Trophoblast cell (in vitro differentiated cells and primary cell): ENCODE measurements at regions not wholly inside any gene's neighbourhood (a gene's known extent, or its start where the extent isn't known, plus 50 kb on each side); places are given as distances from the start of the nearest gene placed in this dataset.

Experiments
- DNase-seq, 2 donors: peaks; one replicate each; pipeline ENCODE4 v3.0.0-alpha.2; 2016
- H2AFZ ChIP-seq: 2 replicates; pipeline ENCODE4 v1.6.1; 2013; ENCODE audit warnings: low read length, moderate library complexity, mild to moderate bottlenecking; ENCODE audit not compliant: insufficient read depth, poor library complexity
- H2AK5ac ChIP-seq: 2 replicates; pipeline ENCODE4 v1.6.1; 2013; ENCODE audit warnings: mild to moderate bottlenecking, low read length
- H2BK120ac ChIP-seq: 2 replicates; pipeline ENCODE4 v1.6.1; 2013; ENCODE audit warnings: low read length, mild to moderate bottlenecking, moderate library complexity; ENCODE audit not compliant: insufficient read depth, poor library complexity
- H2BK12ac ChIP-seq: 2 replicates; pipeline ENCODE4 v1.6.1; 2013; ENCODE audit warnings: mild to moderate bottlenecking, low read length, moderate library complexity
- H2BK5ac ChIP-seq: 2 replicates; pipeline ENCODE4 v1.6.1; 2013; ENCODE audit warnings: low read length, low read depth, moderate library complexity, mild to moderate bottlenecking; ENCODE audit not compliant: poor library complexity
- H3K14ac ChIP-seq: 2 replicates; pipeline ENCODE4 v1.6.1; 2013; ENCODE audit warnings: mild to moderate bottlenecking, low read length
- H3K18ac ChIP-seq: 2 replicates; pipeline ENCODE4 v1.6.1; 2013; ENCODE audit warnings: mild to moderate bottlenecking, low read length
- H3K23ac ChIP-seq: 2 replicates; pipeline ENCODE4 v1.6.1; 2013; ENCODE audit warnings: low read length
- H3K27ac ChIP-seq: 2 replicates; pipeline ENCODE4 v1.5.1; 2013; ENCODE audit warnings: low read depth, mild to moderate bottlenecking, inconsistent platforms, low read length, moderate library complexity
- H3K27me3 ChIP-seq: 2 replicates; pipeline ENCODE4 v1.6.1; 2013; ENCODE audit warnings: inconsistent platforms, mild to moderate bottlenecking, low read length, moderate library complexity; ENCODE audit not compliant: insufficient read depth
- H3K36me3 ChIP-seq, 2 experiments: 1 replicate in 1 of 2; 2 replicates in 1 of 2; pipeline ENCODE4 v1.6.1; 2013; ENCODE audit warnings: low read length in 2 of 2, mild to moderate bottlenecking in 2 of 2, moderate library complexity in 1 of 2; ENCODE audit not compliant: insufficient read depth in 2 of 2, control insufficient read depth in 1 of 2
- H3K4ac ChIP-seq: 2 replicates; pipeline ENCODE4 v1.6.1; 2013; ENCODE audit warnings: low read depth, mild to moderate bottlenecking, low read length, moderate library complexity
- H3K4me1 ChIP-seq, 2 experiments: 1 replicate in 1 of 2; 2 replicates in 1 of 2; pipeline ENCODE4 v1.6.1; 2013; ENCODE audit warnings: low read length in 2 of 2, mild to moderate bottlenecking in 2 of 2, moderate library complexity in 1 of 2; ENCODE audit not compliant: insufficient read depth in 2 of 2, control insufficient read depth in 1 of 2
- H3K4me2 ChIP-seq: 2 replicates; pipeline ENCODE4 v1.6.1; 2013; ENCODE audit warnings: inconsistent platforms, mild to moderate bottlenecking, low read length, moderate library complexity
- H3K4me3 ChIP-seq: 2 replicates; pipeline ENCODE4 v1.5.1; 2013; ENCODE audit warnings: mild to moderate bottlenecking, low read depth, low read length, inconsistent platforms
- H3K79me1 ChIP-seq: one replicate; pipeline ENCODE4 v1.6.1; 2013; ENCODE audit warnings: low read length
- H3K79me2 ChIP-seq: 2 replicates; pipeline ENCODE4 v1.6.1; 2013; ENCODE audit warnings: low read length, mild to moderate bottlenecking; ENCODE audit not compliant: control insufficient read depth, insufficient read depth, poor library complexity
- H3K9ac ChIP-seq: 2 replicates; pipeline ENCODE4 v1.6.1; 2013; ENCODE audit warnings: mild to moderate bottlenecking, low read length
- H3K9me3 ChIP-seq: 2 replicates; pipeline ENCODE4 v1.6.1; 2013; ENCODE audit warnings: low read depth, mild to moderate bottlenecking, control low read depth, inconsistent platforms, low read length; ENCODE audit not compliant: insufficient read depth
- H4K12ac ChIP-seq: 2 replicates; pipeline ENCODE4 v1.6.1; 2013; ENCODE audit warnings: low read depth, mild to moderate bottlenecking, low read length, moderate library complexity
- H4K8ac ChIP-seq: 2 replicates; pipeline ENCODE4 v1.6.1; 2013; ENCODE audit warnings: low read depth, mild to moderate bottlenecking, low read length, moderate library complexity
- H4K91ac ChIP-seq: one replicate; pipeline ENCODE4 v1.6.1; 2013; ENCODE audit warnings: low read depth, mild to moderate bottlenecking, low read length, moderate library complexity
- WGBS: extraction: QIAGEN DNeasy Blood & Tissue Kit; methylation state at CpG from one replicate; pipeline ENCODE4 v1.1.7; 2013; ENCODE audit warnings: missing lambda C conversion rate; ENCODE audit not compliant: insufficient read length, insufficient coverage; ENCODE audit errors: extremely low coverage; 5-methylcytosine and 5-hydroxymethylcytosine counted together

GRCh38 chr5:110812639-110813038 is 73.8 kb downstream of the SLC25A46 start:
- Histone ChIP-seq H3K79me1 (no peaks in the 10 kb centered on the region), H3K27ac (no peak overlapping the region), H2BK12ac (no peak overlapping the region), H2BK120ac (no peak overlapping the region), H4K8ac (no peak overlapping the region), H3K4me3 (no peak overlapping the region), H3K36me3 (no peaks in the 10 kb centered on the region), H3K4me2 (no peak overlapping the region), H3K9me3 (no peaks in the 10 kb centered on the region), H4K91ac (no peak overlapping the region), H3K14ac (no peak overlapping the region), H2AK5ac (no peak overlapping the region), H3K18ac (no peak overlapping the region), H3K4me1 (no peaks in the 10 kb centered on the region), H2AFZ (no peak overlapping the region), H3K4ac (no peak overlapping the region), H3K23ac (no peak overlapping the region), H4K12ac (no peak overlapping the region), H3K79me2 (no peaks in the 10 kb centered on the region), H3K9ac (no peak overlapping the region), H2BK5ac (no peak overlapping the region), H3K27me3 (no peaks in the 10 kb centered on the region)
- no peak for DNase-seq
- WGBS: no CpG with 5 or more reads among the region's 3 CpGs

- H3K14ac ChIP-seq: no peak overlapping the region
- peak in 1 of 2 donors; percentile 11 for DNase-seq
- H3K79me1 ChIP-seq: no peaks in the 10 kb centered on the region
- H4K12ac ChIP-seq: no peak overlapping the region
- no peak overlapping the region for H3K4me3 ChIP-seq
- no peak overlapping the region for H2BK5ac ChIP-seq
- WGBS: no CpG with 5 or more reads among the region's 1 CpG
- no peak overlapping the region for H2AFZ ChIP-seq
- H3K23ac ChIP-seq: no peak overlapping the region
- H3K4me2 ChIP-seq: no peak overlapping the region
- H2BK120ac ChIP-seq: no peak overlapping the region
- H3K79me2 ChIP-seq: no peaks in the 10 kb centered on the region
- no peak overlapping the region for H2AK5ac ChIP-seq
- no peak overlapping the region for H3K4ac ChIP-seq
- no peak overlapping the region for H4K91ac ChIP-seq
- H3K4me1 ChIP-seq: no peaks in the 10 kb centered on the region
- no peak overlapping the region for H4K8ac ChIP-seq
- no peak overlapping the region for H3K18ac ChIP-seq
- no peak overlapping the region for H2BK12ac ChIP-seq
- H3K9me3 ChIP-seq: no peaks in the 10 kb centered on the region
- H3K27ac ChIP-seq: no peak overlapping the region
- no peaks in the 10 kb centered on the region for H3K36me3 ChIP-seq
- H3K27me3 ChIP-seq: no peaks in the 10 kb centered on the region
- H3K9ac ChIP-seq: no peak overlapping the region
These were observed 77.3 kb downstream of the SLC25A46 start for GRCh38 chr5:110815916-110816605.

GRCh38 chr5:110817459-110817858 is 78.7 kb downstream of the SLC25A46 start:
- Histone ChIP-seq H3K4me3 (no peak overlapping the region), H3K18ac (no peak overlapping the region), H3K36me3 (no peaks in the 10 kb centered on the region), H2AK5ac (no peak overlapping the region), H3K23ac (no peak overlapping the region), H3K27me3 (no peaks in the 10 kb centered on the region), H3K4me1 (no peaks in the 10 kb centered on the region), H4K12ac (no peak overlapping the region), H4K91ac (no peak overlapping the region), H3K4me2 (no peak overlapping the region), H3K4ac (no peak overlapping the region), H3K9me3 (no peaks in the 10 kb centered on the region), H3K14ac (no peak overlapping the region), H3K27ac (no peak overlapping the region), H4K8ac (no peak overlapping the region), H3K9ac (no peak overlapping the region), H2BK5ac (no peak overlapping the region), H2BK12ac (no peak overlapping the region), H3K79me1 (no peaks in the 10 kb centered on the region), H2AFZ (no peak overlapping the region), H2BK120ac (no peak overlapping the region), H3K79me2 (no peaks in the 10 kb centered on the region)
- peak in 1 of 2 donors; percentile 28 for DNase-seq
- no CpG with 5 or more reads among the region's 7 CpGs for WGBS

GRCh38 chr5:110823571-110823970 is 84.8 kb downstream of the SLC25A46 start:
- H4K12ac ChIP-seq: no peak overlapping the region
- H2BK12ac ChIP-seq: no peak overlapping the region
- no peaks in the 10 kb centered on the region for H3K4me1 ChIP-seq
- no peak overlapping the region for H3K23ac ChIP-seq
- H3K27me3 ChIP-seq: no peaks in the 10 kb centered on the region
- H3K36me3 ChIP-seq: no peaks in the 10 kb centered on the region
- H4K8ac ChIP-seq: no peak overlapping the region
- no peak overlapping the region for H3K27ac ChIP-seq
- H2BK5ac ChIP-seq: no peak overlapping the region
- H3K9me3 ChIP-seq: peaks cover 4% of the 10 kb centered on the region
- no peak overlapping the region for H3K4me2 ChIP-seq
- H3K9ac ChIP-seq: no peak overlapping the region
- H4K91ac ChIP-seq: no peak overlapping the region
- H3K4me3 ChIP-seq: no peak overlapping the region
- no peak overlapping the region for H3K4ac ChIP-seq
- H2AK5ac ChIP-seq: no peak overlapping the region
- DNase-seq: no peak
- H3K18ac ChIP-seq: no peak overlapping the region
- H3K79me1 ChIP-seq: no peaks in the 10 kb centered on the region
- H3K79me2 ChIP-seq: no peaks in the 10 kb centered on the region
- H2AFZ ChIP-seq: no peak overlapping the region
- no peak overlapping the region for H3K14ac ChIP-seq
- no CpG with 5 or more reads among the region's 5 CpGs for WGBS
- H2BK120ac ChIP-seq: no peak overlapping the region
